Renal cortex interstitium (tissue), 11 donors: ENCODE measurements at regions not wholly inside any gene's neighbourhood (a gene's known extent, or its start where the extent isn't known, plus 50 kb on each side); places are given as distances from the start of the nearest gene placed in this dataset.
A peak's percentile ranks its signal among the peaks of the same experiment; 100 is the strongest.

Source experiments
- DNase-seq, 11 donors: peaks; one replicate each; pipeline ENCODE4 v3.0.0-alpha.2; 2013; ENCODE audit warnings: low read depth in 9 of 11, low spot score in 4 of 11; ENCODE audit errors: extremely low read depth in 1 of 11

DNA sequence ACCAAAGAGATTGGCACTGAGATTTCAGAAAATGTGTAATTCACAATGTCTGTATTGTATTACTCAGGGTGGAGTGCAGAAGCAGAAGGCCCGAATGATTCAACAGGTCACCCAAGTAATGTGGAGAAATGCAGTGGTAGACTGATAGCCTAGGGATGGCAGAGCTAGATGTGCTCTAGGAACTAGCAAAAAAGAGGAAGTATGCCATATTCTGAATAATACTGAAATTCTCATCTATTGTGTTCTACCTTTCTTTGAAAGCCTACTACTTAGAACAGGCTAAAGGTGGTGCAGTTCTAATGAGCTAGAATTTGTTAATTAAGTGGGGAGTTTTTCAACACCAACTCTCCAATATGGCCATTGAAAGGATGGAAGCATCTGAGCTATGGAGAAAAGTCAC lies 1449.8 kb upstream of the MIR17HG start:
- DNase-seq: no peak

DNA sequence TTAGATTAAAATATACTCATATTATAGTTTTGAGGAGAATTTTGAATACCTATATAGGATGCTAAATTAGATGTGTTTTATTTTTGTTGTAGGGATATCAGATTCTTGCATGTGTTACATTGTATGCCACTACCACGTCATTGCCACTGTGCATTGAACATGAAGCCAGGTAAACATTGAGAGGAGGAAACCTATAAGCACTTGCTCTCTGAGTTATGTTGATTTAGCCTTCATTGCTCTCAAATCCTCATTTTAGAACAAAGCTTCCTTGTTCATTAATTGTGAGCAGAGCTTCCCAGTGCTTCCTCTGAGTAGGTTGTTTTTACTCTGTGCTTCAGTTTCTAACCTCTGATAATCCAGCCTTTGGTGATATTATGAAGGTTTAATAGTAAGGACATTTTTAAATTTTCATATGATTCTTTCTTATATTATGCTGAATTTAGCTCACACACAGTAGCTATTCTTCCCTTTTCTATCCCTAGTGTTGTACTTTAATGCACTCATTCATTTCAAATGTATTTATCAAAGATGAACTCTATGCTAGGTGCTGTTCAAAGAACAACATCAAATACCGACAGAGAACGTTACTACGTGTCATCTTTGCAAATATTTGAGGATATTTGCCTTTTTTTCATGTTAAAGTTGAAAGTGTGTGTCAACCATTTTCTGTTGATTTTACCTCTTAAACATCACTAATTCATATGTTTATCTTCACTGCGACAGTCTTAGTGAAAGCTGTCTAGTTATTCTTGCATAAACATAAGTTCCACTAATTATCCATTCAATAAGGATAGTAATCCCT lies 1448.0 kb upstream of the MIR17HG start:
- DNase-seq: no peak

DNA sequence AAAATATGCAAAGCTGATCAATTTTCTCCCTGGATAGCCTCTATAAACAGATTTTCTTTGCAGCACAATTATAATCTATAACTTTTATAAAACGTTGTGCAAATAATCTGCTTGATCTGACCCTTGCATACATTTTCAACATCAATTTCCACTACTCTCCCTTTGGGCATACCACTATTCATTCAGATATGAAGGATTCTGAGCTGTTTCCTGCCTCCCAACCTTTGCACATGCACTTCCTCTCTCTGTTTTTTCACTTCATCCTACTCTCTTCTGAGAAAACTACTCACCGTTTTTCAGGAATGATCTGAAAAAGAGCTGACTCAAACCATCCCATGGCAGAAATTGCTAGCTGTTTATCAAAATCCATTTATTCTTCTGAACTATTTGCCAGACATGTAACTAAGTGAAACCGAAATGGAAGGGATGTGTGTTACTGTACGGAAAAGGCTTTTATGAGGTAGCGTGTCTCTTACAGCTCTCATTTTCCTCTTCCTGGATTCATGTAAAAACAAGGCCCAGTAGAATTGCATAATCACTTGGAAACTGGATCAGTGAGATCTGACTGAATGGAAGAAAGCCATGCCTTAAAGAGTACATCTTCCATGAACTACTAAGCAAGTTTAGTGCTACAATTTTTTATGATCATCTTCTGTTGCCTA lies 1447.3 kb upstream of the MIR17HG start:
- DNase-seq: no peak

DNA sequence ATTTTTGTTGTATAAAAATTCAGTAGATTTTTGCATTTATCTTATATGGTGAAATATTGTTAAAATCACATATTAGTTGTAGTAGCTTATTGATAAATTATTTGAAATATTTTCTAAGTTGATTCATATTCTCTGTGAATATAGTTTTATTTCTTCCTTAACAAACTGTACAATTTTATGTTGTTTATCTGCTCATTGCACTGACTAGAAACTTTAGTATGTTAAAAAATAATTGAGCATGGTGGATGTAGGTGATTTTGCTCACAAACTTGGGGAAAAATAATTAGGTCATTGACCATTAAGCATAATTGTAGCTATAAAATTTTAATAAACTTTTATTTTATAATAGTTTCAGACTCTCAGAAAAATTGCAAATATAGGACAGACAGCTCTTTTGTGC lies 1445.3 kb upstream of the MIR17HG start:
- no peak for DNase-seq

DNA sequence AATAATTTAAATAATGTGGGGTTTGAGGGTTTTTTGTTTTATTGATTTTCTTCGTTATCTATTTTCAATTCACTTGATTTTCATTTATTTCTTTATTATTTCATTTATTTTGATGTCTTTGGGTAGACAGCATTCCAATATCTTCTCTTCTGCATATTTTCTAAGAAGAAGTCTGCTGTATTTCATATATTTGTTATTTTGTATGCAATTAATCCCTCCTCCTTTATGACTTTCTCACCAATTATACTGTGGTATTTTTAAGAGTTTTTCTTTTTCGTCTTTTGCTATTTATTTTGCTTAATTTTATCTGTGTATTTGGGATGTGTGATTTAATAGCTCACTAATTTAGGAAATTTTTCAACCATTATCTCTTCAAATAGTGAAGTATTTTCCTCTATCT lies 1444.4 kb upstream of the MIR17HG start:
- no peak for DNase-seq

DNA sequence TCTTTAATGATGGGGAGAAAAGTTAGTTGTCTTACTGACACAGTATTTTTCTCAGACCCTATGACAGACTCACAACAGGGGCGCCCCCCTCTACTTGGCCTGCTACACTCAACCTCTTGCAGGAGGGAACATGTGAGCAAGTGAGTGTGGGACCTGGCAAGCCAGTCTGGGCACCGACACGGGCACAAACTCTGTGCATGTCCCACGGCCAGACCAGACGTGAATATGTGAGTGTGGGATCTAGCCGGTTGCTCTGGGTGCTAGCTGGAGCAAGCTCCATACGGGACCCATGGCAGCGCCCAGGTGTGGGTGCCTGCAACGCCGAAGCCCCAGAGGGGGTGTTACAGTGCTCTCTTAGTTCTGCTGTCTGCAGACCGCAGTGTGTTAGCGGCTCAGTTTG lies 1437.3 kb upstream of the MIR17HG start:
- DNase-seq: no peak

DNA sequence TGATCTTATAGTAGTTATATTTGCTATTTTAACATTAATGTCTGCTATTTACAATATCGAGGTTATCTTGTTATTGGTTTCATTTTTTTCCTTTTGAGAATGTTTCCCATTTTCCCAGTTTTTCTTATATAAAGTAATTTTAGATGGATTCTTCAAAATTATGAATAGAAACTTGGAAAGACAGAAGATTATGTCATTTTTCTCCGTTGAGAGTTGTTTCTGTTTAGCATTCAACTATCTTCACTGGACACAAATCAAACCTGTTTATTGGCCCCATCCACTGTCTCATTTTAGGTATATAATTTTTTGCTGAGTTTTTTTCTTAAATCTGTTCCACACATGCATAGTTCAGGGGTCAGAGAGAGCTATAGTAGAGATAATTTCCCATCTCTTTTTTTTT lies 1430.9 kb upstream of the MIR17HG start:
- DNase-seq: no peak

DNA sequence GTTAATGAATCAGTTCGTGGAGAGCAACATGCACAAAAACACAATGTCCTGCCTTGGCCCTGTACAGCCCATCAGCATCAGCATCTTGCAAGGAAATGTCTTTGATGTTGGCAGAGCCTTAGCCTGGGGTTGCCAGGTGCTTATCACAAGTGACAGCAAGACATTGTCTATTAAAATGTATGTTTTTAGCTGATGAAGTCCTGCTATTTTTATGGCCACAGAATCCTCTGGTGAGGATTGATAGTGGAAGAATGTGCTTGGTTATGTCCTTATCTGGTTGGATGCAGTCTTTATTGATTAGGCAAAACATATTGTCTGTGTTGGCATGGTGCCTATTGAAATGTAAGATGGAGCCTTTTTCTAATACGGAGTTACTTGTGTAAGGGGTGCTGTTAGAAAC lies 1427.0 kb upstream of the MIR17HG start:
- DNase-seq: no peak

DNA sequence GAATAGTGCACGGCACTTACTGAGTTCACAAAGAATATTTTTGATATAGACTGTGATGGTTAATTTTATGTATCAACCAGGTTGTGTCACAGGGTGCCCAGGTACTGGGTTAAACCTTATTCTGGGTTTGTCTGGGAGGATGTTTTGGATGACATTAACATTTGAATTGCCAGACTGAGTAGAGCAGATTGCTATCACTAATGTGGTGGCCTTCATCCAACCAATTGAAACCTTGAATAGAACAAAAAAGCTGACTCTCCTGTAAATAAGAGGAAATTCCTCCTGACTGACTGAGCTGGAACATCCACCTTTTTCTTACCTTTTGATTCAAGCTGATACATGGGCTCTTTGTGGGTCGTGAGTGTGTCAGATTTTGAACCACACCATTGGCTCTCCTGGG lies 1424.4 kb upstream of the MIR17HG start:
- DNase-seq: no peak

DNA sequence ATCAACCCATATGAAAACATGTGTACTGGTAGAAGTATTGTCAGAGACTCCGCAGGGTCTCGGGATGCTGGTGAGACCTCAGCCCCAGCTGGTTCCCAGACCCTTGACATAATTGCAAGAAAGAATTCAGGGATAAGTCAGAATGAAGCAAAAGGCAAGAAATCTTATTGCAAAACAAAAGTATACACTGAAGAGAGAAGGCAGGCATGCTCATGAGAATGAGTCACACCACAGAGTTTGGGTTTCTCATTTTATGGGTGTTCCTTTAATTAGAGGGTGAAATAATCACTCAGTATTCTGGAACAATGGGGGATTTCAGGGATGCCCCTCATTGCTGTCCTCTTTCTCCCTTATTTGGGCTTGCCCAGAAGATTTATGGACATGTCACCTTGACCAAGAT lies 1423.8 kb upstream of the MIR17HG start:
- DNase-seq: no peak

DNA sequence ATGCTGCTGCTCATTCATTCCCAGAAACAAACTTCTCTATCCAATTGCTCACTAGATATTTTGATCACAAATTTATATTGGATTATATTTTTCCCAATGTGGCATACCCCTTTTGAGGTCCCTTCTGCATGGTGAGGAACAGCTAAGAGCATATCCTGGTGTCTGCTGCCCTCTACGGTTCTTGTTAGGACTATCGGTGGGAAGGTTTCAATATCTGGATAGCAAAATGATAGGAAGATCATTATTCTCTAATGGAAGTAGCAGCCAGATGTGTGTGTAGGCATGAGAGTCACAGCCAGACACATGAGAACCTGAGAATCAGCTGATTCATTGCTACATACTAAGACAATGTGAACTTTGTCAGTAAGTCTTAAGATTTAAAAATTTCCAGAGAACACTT lies 1422.4 kb upstream of the MIR17HG start:
- peak in 1 of 11 donors; percentile 5 for DNase-seq

DNA sequence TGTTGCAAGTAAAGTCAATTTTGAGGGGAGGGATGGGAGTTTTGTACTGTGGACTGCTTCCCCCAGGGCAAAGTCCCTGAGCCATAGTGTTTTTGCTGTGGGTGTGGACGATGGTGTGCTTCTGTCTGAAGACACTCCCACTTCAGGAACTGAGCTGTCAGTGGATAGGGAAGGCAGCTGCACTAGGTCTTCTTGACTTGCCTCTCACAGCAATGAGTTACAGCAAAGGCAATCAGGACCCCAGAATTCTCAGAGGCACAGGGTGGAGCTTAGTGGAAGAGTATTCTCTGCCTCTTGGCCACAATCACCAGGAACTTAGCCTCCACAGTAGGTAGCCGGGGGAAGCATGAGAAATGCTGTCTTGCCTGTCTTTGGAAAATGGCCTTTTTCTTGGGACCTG lies 1416.6 kb upstream of the MIR17HG start:
- no peak for DNase-seq

DNA sequence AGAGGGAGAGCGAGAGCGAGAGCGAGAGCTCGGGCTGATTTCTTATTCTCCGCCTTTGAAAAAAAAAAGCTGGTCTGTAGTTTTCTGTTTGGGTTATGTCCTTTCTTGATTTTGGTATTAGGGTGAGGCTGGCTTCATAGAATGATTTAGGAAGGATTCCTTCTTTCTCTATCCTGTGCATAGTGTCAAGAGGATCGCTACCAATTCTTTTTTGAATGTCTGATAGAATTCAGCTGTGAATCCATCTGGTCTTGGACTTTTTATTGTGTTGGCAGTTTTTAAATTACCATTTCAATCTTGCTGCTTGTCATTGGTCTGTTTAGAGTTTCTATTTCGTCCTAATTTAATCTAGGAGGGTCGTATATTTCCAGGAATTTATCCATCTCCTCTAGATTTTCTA lies 1414.6 kb upstream of the MIR17HG start:
- DNase-seq: no peak

DNA sequence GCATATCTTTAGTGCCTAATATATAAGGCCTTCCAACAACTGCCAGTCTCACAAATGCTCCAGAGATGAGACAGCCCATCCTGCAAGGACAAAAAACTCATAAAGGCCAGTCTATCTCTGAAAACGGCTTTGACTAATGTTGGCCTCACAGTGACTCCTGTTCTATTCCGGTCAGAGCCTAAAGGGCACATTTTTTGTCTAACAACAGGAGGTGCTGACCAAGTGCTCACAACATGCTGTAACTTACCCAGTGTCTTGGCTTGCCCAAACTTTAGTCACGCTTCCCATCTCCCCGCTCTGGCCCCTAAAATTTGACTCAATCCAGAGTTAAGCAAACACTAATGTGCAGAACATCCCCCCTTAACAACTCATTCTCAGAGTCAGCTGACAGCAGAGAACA lies 1411.2 kb upstream of the MIR17HG start:
- no peak for DNase-seq

DNA sequence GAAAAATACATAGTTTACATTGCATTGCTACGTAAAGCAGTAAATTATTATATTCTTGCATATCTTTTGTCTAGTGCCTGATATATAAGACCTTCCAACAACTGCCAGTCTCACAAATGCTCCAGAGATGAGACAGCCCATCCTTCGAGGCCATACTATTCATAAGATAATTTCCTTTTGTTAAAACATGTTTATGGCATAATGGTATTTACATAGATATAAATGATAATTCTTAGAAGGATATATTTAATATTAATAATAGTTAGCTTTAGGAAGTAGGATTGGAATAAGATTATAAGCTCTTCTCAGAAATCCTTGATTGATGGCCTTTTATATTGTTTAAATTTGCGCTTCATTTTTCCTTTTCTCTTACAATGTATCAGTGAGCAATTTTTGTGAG lies 1410.1 kb upstream of the MIR17HG start:
- DNase-seq: no peak

DNA sequence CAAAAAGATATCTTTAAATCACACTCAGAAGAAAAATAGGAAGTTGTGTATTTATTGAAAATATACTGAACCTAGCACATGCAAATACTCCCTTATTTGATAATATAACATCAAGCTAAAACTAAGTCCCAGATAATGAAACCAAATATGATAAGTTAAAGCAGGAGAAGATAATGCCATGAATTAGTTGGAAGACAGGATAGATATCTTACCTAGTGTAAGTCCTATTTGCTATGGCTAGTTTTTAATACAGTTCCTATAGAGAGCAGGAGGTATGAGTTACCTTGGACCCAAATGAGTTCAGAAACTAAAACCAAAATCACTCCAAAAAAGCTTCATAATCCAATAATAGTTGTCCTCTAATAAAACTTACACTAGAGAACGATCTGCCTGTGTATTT lies 1407.1 kb upstream of the MIR17HG start:
- no peak for DNase-seq

DNA sequence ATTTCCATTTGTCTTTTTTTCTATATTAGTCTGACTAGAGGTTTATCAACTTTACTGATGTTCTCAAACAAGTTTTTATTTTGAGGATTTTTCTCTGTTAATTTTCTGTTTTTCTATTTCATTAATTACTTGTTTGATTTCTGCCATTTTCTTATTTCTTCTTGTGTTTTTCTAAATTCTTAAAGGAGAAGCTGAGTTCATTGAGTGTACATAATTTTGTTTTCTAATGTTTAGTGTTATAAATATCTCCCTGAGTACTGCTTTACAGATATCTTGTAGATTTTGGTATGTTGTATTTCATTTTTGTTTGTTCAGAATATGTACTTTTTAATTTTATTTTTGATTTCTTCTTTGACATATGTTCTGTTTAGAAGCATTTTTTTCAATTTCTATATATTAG lies 1404.3 kb upstream of the MIR17HG start:
- no peak for DNase-seq

DNA sequence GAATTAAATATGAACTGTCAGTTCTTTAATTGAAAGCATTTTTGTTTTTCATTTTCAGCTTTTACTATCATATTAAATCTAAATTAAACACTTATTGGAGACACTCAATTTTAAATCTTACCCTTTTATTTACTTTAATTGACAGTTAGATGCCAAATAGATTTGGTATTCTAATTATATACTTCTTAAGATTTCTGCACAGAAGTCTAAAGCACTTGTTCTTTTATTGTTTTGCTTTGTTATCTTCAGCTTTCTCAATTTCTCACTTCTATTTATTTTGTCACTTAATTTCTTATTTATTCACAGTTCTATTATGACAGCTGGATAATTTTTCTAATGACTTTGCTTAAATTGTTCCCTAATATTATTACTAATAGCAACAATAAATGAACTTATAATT lies 1397.3 kb upstream of the MIR17HG start:
- no peak for DNase-seq

DNA sequence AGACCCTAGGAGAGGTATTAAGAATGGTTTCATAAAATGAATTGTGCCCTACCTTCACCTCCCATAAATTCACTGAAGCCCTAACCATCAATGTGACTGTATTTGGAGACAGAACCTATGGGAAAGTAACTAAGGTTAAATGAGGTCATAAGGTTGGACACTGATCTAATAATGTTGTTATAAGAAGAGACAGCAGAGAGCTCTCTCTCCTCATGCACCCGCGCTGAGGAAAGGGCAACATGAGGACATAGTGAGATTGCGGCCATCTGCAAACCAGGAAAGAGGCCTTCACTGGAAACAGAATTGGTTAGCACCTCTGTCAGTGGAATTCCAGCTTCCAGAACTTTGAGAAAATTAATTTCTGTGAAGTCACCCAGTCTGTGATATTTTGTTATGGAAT lies 1396.1 kb upstream of the MIR17HG start:
- no peak for DNase-seq

DNA sequence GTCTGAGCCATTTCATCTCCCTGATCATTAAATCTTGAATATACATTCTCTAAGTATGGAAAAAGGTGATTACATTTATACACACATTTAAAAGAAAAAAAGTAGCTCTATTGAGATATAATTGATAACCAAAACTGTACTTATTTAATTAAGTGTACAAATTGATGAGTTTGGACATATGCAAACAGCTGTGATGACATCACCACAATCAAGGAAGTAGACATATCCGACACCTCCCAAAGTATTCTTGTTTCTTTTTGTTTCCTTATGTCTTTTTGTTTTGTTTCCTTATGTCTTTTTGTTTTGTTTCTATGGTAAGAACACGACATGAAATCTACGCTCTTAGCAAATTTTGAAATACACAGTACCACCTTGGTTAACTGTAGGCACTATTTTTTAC lies 1393.9 kb upstream of the MIR17HG start:
- DNase-seq: no peak

DNA sequence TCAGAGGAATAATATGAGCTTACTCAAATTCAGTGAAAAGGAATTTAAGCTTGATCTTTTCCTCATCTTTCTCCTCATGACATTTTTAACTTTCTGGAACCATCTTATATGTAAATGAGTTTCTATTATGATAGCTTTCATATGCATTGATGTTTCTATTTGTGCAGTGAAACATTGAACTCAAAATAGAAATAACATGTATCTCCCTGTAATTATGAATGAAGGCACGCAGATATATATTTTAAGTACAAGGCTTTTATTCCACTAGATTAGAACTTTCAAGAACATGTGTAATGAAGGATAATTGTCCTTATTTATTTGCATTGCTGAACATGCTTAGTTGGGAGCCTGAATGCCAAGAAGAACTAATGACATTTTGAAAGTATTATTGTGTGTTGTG lies 1391.7 kb upstream of the MIR17HG start:
- no peak for DNase-seq
